ENCODE measurements at regions not wholly inside any gene's neighbourhood (a gene's known extent, or its start where the extent isn't known, plus 50 kb on each side); places are given as distances from the start of the nearest gene placed in this dataset.

GRCh38 chr9:38229104-38229500 is 160.1 kb upstream of the SHB start:
- no peak overlapping the region for H3K4me3 ChIP-seq
- intact Hi-C loops (cut with DNase I), result no loop called here
- no peak for DNase-seq
- H3K36me3 ChIP-seq (replicated peaks in 1 of 2; ENCODE audit: insufficient read depth in 1 of 2, low read depth in 2 of 2), result no peaks in the 10 kb centered on the region
- peaks cover 8% of the 10 kb centered on the region for H3K4me1 ChIP-seq
- no peaks in the 10 kb centered on the region for H3K9me3 ChIP-seq
- TF ChIP-seq CTCF (IDR thresholded peaks at IDR 0.05), result no peak
- TF ChIP-seq POLR2A (IDR thresholded peaks at IDR 0.05), result no peak
- 84 to 86% methylated on average over 5 of the region's 5 CpGs for WGBS, 2 donors
- H3K27me3 ChIP-seq, result no peaks in the 10 kb centered on the region
- H3K27ac ChIP-seq, result no peak overlapping the region
- no peak for ATAC-seq

DNA sequence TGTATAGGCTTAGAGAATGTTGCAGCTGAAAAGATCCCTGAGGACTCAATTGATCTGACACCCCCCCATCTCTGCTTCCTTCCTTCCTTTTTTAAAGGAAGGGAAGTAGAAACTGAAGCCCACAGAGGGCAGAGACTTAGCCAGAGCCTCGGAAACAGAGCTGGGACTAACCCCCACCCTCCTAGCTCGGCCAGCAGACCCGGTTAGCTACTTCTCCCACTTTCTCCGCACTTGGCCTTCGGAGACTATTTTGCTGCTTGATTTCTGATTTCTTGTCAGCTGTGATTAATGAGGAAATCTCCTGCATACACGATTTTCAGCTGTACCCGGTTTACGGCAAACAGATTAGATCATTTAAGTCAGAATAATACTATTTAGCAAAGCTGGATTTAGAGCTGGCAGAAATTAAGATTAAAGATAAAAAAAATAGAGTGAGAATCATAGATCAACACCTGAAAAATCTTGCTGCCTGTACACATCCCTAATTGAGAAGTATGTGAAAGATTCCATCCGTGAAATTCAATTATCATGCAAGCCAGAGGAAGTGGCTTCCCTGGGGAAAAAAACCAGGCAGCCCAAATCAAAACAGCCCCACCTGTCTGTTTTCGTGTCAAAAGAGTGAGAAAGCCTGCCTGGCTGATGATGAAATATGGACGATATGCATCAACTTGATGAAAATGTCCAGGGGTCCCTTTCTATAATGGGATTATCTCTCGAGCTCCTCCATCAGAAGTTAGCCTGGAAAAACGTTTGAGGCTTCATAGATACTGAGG is 159.5 kb upstream of the SHB start:
- ATAC-seq (no peak), DNase-seq (no peak)
- no peak overlapping the region for H3K27ac ChIP-seq
- no peak overlapping the region for H3K4me3 ChIP-seq
- intact Hi-C loops (cut with DNase I), result no loop called here
- H3K9me3 ChIP-seq, result no peaks in the 10 kb centered on the region
- TF ChIP-seq POLR2A (IDR thresholded peaks at IDR 0.05) (no peak), CTCF (IDR thresholded peaks at IDR 0.05) (no peak)
- WGBS, 2 donors, result 49 to 70% methylated on average over 13 of the region's 13 CpGs
- H3K4me1 ChIP-seq, result peaks cover 8% of the 10 kb centered on the region
- H3K27me3 ChIP-seq, result no peaks in the 10 kb centered on the region
- no peaks in the 10 kb centered on the region for H3K36me3 ChIP-seq (replicated peaks in 1 of 2; ENCODE audit: insufficient read depth in 1 of 2, low read depth in 2 of 2)

DNA sequence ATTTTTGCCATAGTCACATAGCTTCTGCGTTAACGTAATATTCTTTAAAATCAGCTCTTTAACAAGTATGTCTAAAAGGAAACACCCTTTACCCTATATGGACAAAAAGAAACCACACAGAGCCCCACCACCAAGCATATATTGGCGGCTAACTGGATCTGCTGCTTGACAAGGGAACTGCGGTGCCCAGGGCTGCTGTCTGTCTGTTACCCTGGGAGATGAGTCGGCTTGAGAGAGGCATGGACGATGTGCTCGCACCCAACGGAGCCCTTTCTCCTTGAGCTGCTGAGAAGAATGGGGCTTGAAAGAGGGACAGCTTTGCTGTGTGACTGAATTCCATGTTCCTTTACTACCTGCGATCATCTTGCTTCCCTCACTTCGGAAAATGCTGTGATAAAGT is 158.6 kb upstream of the SHB start:
- DNase-seq (no peak), ATAC-seq (no peak)
- Histone ChIP-seq H3K4me1 (peaks cover 8% of the 10 kb centered on the region), H3K9me3 (no peaks in the 10 kb centered on the region), H3K27me3 (no peaks in the 10 kb centered on the region), H3K4me3 (no peak overlapping the region), H3K36me3 (replicated peaks in 1 of 2; ENCODE audit: insufficient read depth in 1 of 2, low read depth in 2 of 2) (no peaks in the 10 kb centered on the region), H3K27ac (peak overlapping the region in 3 of 4 donors; percentile 34 to 70 (median 64))
- no peak for TF ChIP-seq CTCF (IDR thresholded peaks at IDR 0.05)
- TF ChIP-seq POLR2A (IDR thresholded peaks at IDR 0.05), result no peak
- 65 to 81% methylated on average over 10 of the region's 10 CpGs for WGBS, 2 donors
- intact Hi-C loops (cut with DNase I), result no loop called here

DNA sequence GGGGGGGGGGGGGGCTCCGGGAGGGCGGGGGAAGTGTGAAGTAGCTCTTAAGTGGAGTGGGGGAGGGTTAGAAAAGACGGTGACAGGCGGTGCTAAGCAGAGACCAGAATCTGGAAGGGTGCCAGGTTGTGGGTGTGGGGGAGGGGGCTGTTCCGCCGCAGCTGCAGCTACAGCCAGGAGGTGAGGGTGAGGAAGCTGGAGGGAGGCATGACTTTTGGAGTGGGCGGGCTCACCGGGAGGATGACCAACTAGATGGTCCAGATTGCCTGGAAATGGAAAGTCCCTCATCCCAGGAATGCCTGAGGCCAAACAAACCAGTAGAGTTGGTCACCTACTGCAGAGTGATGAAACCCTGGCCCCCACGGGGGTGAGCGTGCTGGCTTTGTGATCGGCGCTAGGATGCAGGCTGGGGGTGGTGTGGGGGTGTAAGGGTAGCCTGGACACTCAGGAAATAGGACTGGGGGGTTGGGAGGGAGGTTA is 158.1 kb upstream of the SHB start:
- ATAC-seq (peak; percentile 95), DNase-seq (peak; percentile 69 to 81 (median 72))
- Histone ChIP-seq H3K27me3 (no peaks in the 10 kb centered on the region), H3K4me1 (peaks cover 8% of the 10 kb centered on the region), H3K4me3 (no peak overlapping the region), H3K27ac (peak overlapping the region in 3 of 4 donors; percentile 34 to 70 (median 64)), H3K9me3 (no peaks in the 10 kb centered on the region), H3K36me3 (replicated peaks in 1 of 2; ENCODE audit: insufficient read depth in 1 of 2, low read depth in 2 of 2) (no peaks in the 10 kb centered on the region)
- intact Hi-C loops (cut with DNase I), result no loop called here
- no peak for TF ChIP-seq CTCF (IDR thresholded peaks at IDR 0.05)
- TF ChIP-seq POLR2A (IDR thresholded peaks at IDR 0.05), result peak in 2 of 3 donors; percentile 49 to 53
- WGBS, 2 donors, result 14 to 19% methylated on average over 10 to 11 of the region's 12 CpGs

DNA sequence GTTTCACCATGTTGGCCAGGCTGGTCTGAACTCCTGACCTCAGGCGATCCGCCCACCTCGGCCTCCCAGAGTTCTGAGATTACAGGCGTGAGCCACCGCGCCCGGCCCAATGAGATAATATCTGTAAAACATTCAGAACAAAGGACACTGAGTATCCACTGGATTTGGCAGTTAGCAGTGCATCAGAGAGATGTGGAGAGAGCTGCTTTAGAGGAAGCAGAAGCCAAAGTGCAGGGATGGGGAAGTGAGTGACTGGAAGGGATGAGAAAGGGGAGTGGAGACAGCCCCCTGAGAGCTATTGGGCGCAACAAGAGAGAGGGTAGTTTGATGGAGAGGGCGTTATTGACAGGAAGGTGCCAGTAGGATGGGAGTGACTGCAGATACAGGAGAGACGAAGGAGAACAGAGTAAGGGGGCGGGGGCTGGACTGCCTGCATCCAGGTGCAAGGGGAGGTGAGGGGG is 157.5 kb upstream of the SHB start:
- Histone ChIP-seq H3K4me1 (peaks cover 8% of the 10 kb centered on the region), H3K36me3 (replicated peaks in 1 of 2; ENCODE audit: insufficient read depth in 1 of 2, low read depth in 2 of 2) (no peaks in the 10 kb centered on the region), H3K4me3 (no peak overlapping the region), H3K27ac (peak overlapping the region in 1 of 4 donors; percentile 40), H3K9me3 (no peaks in the 10 kb centered on the region), H3K27me3 (no peaks in the 10 kb centered on the region)
- TF ChIP-seq CTCF (IDR thresholded peaks at IDR 0.05) (no peak), POLR2A (IDR thresholded peaks at IDR 0.05) (no peak)
- no peak for DNase-seq
- ATAC-seq, result peak; percentile 13
- 22 to 25% methylated on average over 11 of the region's 11 CpGs for WGBS, 2 donors
- intact Hi-C loops (cut with DNase I), result no loop called here

Data from body of pancreas (tissue), 4 donors.